GM12892 (cell line): ENCODE measurements at regions not wholly inside any gene's neighbourhood (a gene's known extent, or its start where the extent isn't known, plus 50 kb on each side); places are given as distances from the start of the nearest gene placed in this dataset.

Experiments
- DNase-seq: peaks from one replicate; pipeline ENCODE4 v3.0.0; 2011; ENCODE audit not compliant: insufficient read length
- FAIRE-seq: peaks from 2 replicates; lab custom pipeline; 2011; peaks lifted over from hg19 to GRCh38; lab: Jason Lieb, UNC
- POLR2A ChIP-seq: IDR thresholded peaks from 2 replicates; pipeline ENCODE4 v1.6.1; 2011; ENCODE audit warnings: low read depth, low read length, control low read depth
- POLR2AphosphoS5 ChIP-seq: IDR thresholded peaks from 2 replicates; pipeline ENCODE4 v1.6.1; 2011; ENCODE audit warnings: low read depth, low read length, control low read depth
- TAF1 ChIP-seq: IDR thresholded peaks from 2 replicates; pipeline ENCODE4 v1.6.1; 2011; ENCODE audit warnings: low read depth, mild to moderate bottlenecking, control low read depth, low read length, borderline replicate concordance

DNA sequence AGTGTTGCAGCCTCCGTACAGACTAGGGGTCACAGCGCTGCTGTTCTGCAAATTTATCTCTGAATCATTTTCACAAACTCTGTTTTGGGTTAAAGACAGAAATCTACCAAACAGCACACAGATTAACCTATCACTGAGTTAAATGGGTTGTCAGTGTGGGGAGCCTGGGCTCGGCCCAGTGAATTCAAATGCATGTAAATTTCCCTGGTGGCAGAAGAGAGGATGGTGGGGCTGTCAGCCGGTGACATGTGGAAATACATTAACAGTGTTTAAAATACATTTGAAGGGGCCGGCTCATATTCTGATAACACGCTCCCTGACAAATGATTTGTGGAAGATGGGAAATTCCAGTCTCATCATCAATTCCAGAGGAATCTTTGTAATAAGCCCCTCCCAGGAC, 309.6 kb upstream of the MKI67 start:
- FAIRE-seq = no peak
- no peak for DNase-seq
- TF ChIP-seq POLR2AphosphoS5 (no peak), POLR2A (no peak), TAF1 (no peak)

- no peak for FAIRE-seq
- TF ChIP-seq POLR2AphosphoS5 = no peak
- no peak for TF ChIP-seq POLR2A
- TF ChIP-seq TAF1 = no peak
- DNase-seq = no peak
These were observed 311.6 kb upstream of the MKI67 start for GRCh38 chr10:128437786-128438345.

GRCh38 chr10:128438417-128439063, 312.3 kb upstream of the MKI67 start:
- FAIRE-seq = no peak
- no peak for TF ChIP-seq POLR2A
- TF ChIP-seq POLR2AphosphoS5 = no peak
- no peak for TF ChIP-seq TAF1
- no peak for DNase-seq

GRCh38 chr10:128440513-128441160, 314.4 kb upstream of the MKI67 start:
- DNase-seq (no peak), FAIRE-seq (no peak)
- no peak for TF ChIP-seq TAF1
- no peak for TF ChIP-seq POLR2A

- TF ChIP-seq POLR2A = no peak
- no peak for TF ChIP-seq POLR2AphosphoS5
- TF ChIP-seq TAF1 = no peak
- FAIRE-seq = no peak
- DNase-seq = no peak
These were observed 317.8 kb upstream of the MKI67 start for GRCh38 chr10:128443925-128444518.

- TF ChIP-seq POLR2AphosphoS5 (no peak), TAF1 (no peak), POLR2A (no peak)
- FAIRE-seq (no peak), DNase-seq (no peak)
These were observed 322.6 kb upstream of the MKI67 start for GRCh38 chr10:128448796-128449195.

DNA sequence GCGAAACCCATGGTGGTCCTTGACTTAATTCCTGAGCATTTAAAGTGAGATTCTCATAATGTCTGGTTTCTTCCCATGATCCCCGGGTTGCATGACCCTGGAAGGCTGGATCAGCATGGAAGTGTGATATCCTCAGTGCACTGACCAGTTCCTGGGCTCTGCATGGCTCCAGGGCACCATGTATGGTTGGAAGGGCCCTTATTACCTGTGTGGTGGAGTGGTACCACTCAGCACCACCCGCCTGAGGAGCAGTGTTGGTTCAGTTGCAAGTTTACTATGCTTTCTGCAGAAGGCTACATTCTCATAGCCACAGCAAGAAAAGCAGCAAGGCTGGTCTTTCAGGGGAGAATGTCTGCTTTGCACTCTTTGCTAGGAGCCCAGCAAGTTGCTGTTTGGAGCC, 325.7 kb upstream of the MKI67 start:
- FAIRE-seq (no peak), DNase-seq (no peak)
- no peak for TF ChIP-seq POLR2A
- no peak for TF ChIP-seq POLR2AphosphoS5
- no peak for TF ChIP-seq TAF1

- no peak for TF ChIP-seq POLR2AphosphoS5
- TF ChIP-seq TAF1 = no peak
- no peak for TF ChIP-seq POLR2A
- FAIRE-seq (no peak), DNase-seq (no peak)
These were observed 330.0 kb upstream of the MKI67 start for GRCh38 chr10:128456271-128456670.

- DNase-seq = no peak
- no peak for FAIRE-seq
- TF ChIP-seq POLR2A (no peak), POLR2AphosphoS5 (no peak), TAF1 (no peak)
These were observed 330.9 kb upstream of the MKI67 start for GRCh38 chr10:128457136-128457535.

DNA sequence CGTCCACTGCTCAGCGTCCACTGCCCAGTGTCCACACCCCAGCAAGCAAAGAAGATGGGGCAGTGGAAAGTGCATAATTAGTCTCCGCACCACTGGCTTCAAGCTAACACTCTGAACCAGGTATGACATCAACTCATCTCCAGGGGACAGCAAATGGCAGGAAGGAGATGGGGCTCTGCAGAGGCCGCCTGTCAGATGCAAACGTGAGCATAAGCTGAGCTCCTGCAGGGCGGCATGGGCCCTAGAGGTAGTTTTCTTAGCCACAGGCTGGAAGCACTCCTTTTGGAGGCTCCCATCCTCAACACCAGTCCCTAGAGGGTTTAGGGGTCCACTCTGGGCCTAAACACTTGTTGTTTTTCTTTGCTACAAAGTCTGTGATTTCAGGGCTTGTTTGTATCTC, 335.8 kb upstream of the MKI67 start:
- DNase-seq (no peak), FAIRE-seq (no peak)
- no peak for TF ChIP-seq POLR2A
- no peak for TF ChIP-seq POLR2AphosphoS5
- no peak for TF ChIP-seq TAF1

GRCh38 chr10:128462844-128463243, 336.6 kb upstream of the MKI67 start:
- no peak for TF ChIP-seq POLR2AphosphoS5
- TF ChIP-seq POLR2A = no peak
- TF ChIP-seq TAF1 = no peak
- no peak for DNase-seq
- FAIRE-seq = no peak
